Panc1 (cell line): ENCODE measurements at regions not wholly inside any gene's neighbourhood (a gene's known extent, or its start where the extent isn't known, plus 50 kb on each side); places are given as distances from the start of the nearest gene placed in this dataset.

ENCODE experiments used
- POLR2AphosphoS5 ChIP-seq: IDR thresholded peaks from 2 replicates; pipeline ENCODE4 v1.6.1; 2012; ENCODE audit warnings: mild to moderate bottlenecking, low read depth, low read length, moderate library complexity
- TCF7L2 ChIP-seq: IDR thresholded peaks from 2 replicates; pipeline ENCODE4 v1.6.1; 2011; ENCODE audit warnings: mild to moderate bottlenecking, low read depth, low read length, inconsistent platforms
- TF ChIP-seq, protein P1 (sequence below): fragments of 450-650 bp; IDR thresholded peaks from 2 replicates; pipeline ENCODE4 v1.5.1; 2017; ENCODE audit warnings: mild to moderate bottlenecking
- TF ChIP-seq, protein P2 (sequence below), 2 experiments: IDR thresholded peaks; 2 replicates each; pipeline ENCODE4 v1.6.1; 2011 to 2012; ENCODE audit warnings: low read depth in 2 of 2, control low read depth in 1 of 2, low read length in 1 of 2, mild to moderate bottlenecking in 1 of 2, moderate library complexity in 1 of 2; ENCODE audit not compliant: insufficient read depth in 1 of 2

DNA sequence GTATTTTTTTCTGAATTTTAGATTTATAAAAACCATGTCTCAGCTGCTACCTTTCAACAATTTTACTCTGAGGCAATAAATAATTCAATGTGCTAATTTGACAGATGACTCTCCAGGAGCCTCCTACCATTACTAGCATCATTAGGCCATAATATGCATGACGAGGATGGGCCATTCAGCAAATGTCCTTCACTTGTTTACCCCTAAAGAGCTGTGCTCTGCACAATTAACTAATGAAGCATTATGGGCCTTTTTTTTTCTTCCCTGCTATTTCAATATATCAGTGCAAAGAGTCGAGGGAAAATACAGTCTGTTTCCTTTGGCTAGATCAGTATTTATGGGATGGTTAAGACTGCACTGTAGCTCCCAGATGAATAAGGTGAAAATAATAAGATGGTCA lies 627.2 kb downstream of the ISL1 start:
- no peak for TF ChIP-seq TCF7L2
- TF ChIP-seq, protein P1, sequence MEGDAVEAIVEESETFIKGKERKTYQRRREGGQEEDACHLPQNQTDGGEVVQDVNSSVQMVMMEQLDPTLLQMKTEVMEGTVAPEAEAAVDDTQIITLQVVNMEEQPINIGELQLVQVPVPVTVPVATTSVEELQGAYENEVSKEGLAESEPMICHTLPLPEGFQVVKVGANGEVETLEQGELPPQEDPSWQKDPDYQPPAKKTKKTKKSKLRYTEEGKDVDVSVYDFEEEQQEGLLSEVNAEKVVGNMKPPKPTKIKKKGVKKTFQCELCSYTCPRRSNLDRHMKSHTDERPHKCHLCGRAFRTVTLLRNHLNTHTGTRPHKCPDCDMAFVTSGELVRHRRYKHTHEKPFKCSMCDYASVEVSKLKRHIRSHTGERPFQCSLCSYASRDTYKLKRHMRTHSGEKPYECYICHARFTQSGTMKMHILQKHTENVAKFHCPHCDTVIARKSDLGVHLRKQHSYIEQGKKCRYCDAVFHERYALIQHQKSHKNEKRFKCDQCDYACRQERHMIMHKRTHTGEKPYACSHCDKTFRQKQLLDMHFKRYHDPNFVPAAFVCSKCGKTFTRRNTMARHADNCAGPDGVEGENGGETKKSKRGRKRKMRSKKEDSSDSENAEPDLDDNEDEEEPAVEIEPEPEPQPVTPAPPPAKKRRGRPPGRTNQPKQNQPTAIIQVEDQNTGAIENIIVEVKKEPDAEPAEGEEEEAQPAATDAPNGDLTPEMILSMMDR = no peak
- TF ChIP-seq POLR2AphosphoS5 = no peak
- TF ChIP-seq, protein P2, sequence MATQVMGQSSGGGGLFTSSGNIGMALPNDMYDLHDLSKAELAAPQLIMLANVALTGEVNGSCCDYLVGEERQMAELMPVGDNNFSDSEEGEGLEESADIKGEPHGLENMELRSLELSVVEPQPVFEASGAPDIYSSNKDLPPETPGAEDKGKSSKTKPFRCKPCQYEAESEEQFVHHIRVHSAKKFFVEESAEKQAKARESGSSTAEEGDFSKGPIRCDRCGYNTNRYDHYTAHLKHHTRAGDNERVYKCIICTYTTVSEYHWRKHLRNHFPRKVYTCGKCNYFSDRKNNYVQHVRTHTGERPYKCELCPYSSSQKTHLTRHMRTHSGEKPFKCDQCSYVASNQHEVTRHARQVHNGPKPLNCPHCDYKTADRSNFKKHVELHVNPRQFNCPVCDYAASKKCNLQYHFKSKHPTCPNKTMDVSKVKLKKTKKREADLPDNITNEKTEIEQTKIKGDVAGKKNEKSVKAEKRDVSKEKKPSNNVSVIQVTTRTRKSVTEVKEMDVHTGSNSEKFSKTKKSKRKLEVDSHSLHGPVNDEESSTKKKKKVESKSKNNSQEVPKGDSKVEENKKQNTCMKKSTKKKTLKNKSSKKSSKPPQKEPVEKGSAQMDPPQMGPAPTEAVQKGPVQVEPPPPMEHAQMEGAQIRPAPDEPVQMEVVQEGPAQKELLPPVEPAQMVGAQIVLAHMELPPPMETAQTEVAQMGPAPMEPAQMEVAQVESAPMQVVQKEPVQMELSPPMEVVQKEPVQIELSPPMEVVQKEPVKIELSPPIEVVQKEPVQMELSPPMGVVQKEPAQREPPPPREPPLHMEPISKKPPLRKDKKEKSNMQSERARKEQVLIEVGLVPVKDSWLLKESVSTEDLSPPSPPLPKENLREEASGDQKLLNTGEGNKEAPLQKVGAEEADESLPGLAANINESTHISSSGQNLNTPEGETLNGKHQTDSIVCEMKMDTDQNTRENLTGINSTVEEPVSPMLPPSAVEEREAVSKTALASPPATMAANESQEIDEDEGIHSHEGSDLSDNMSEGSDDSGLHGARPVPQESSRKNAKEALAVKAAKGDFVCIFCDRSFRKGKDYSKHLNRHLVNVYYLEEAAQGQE (IDR thresholded peaks at IDR 0.05; ENCODE audit: insufficient read depth in 1 of 2, low read depth in 2 of 2, low read length in 1 of 2) = no peak
